Epithelial cell of proximal tubule (primary cell): ENCODE measurements at regions not wholly inside any gene's neighbourhood (a gene's known extent, or its start where the extent isn't known, plus 50 kb on each side); places are given as distances from the start of the nearest gene placed in this dataset.

Experiments
- DNase-seq: peaks from one replicate; pipeline ENCODE4 v3.0.0-alpha.2; 2011; ENCODE audit warnings: low read depth
- H3K4me3 ChIP-seq: 2 replicates; pipeline ENCODE4 v1.5.1; 2011; ENCODE audit warnings: low read depth, mild to moderate bottlenecking, low read length
- CTCF ChIP-seq: conservative IDR thresholded peaks from 2 replicates; pipeline ENCODE4 v1.5.1; 2012; ENCODE audit warnings: low read depth, mild to moderate bottlenecking, low read length

GRCh38 chr12:34297126-34297789 lies 275.0 kb downstream of the ALG10 start:
- H3K4me3 ChIP-seq = no peak overlapping the region
- no peak for TF ChIP-seq CTCF
- DNase-seq = no peak

- TF ChIP-seq CTCF = no peak
- no peak for DNase-seq
- no peak overlapping the region for H3K4me3 ChIP-seq
Observed at GRCh38 chr12:34297790-34298164, 275.5 kb downstream of the ALG10 start.

- no peak for TF ChIP-seq CTCF
Observed at GRCh38 chr12:34298176-34298970, 276.1 kb downstream of the ALG10 start.

GRCh38 chr12:34298971-34299801 lies 276.9 kb downstream of the ALG10 start:
- no peak for TF ChIP-seq CTCF
- no peak overlapping the region for H3K4me3 ChIP-seq
- no peak for DNase-seq

More at GRCh38 chr12:34298176-34298970, 276.1 kb downstream of the ALG10 start:
- DNase-seq = no peak
- no peak overlapping the region for H3K4me3 ChIP-seq

GRCh38 chr12:34299802-34300193 lies 277.5 kb downstream of the ALG10 start:
- H3K4me3 ChIP-seq = no peak overlapping the region
- no peak for DNase-seq
- no peak for TF ChIP-seq CTCF

GRCh38 chr12:34300376-34301250 lies 278.3 kb downstream of the ALG10 start:
- no peak for TF ChIP-seq CTCF
- no peak overlapping the region for H3K4me3 ChIP-seq
- no peak for DNase-seq
